ENCODE measurements at regions not wholly inside any gene's neighbourhood (a gene's known extent, or its start where the extent isn't known, plus 50 kb on each side); places are given as distances from the start of the nearest gene placed in this dataset.

DNA sequence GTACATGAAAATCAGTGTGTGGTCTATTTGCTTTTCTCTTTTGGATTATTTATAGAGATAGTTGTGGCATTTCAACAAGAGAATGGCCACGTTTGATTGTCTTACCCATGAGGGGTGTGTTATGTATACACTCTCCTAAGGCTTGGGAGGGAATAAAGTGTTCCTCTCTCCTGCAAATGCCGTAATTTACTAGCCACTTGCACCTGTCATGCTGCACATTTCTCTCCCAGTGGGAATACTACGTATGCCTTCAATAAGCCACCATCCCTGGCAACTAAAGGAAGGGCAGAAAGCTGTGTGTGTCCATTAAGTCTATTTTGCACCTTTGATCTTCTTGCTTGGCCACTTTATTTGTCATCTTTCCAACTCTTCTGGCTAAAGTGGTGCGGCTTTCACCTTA, 541.2 kb downstream of the QKI start:
- ATAC-seq (no peak), DNase-seq (no peak)
- no peak overlapping the region for H3K27ac ChIP-seq (ENCODE audit: low read length)
- no peaks in the 10 kb centered on the region for H3K27me3 ChIP-seq (ENCODE audit: control insufficient read depth, insufficient read depth)
- no peaks in the 10 kb centered on the region for H3K4me1 ChIP-seq (ENCODE audit: control insufficient read depth, insufficient read depth, low read length)
- intact Hi-C loops (cut with DNase I) = loop anchor here (5.0 to 10.0 kb wide), 5 partner anchors 211 to 771 kb away; no protein-coding TSS in a partner anchor
- WGBS = 87% methylated on average over 4 of the region's 4 CpGs
- H3K4me3 ChIP-seq (ENCODE audit: low read length) = no peak overlapping the region
- H3K9me3 ChIP-seq (ENCODE audit: control insufficient read depth, low read length) = no peaks in the 10 kb centered on the region

DNA sequence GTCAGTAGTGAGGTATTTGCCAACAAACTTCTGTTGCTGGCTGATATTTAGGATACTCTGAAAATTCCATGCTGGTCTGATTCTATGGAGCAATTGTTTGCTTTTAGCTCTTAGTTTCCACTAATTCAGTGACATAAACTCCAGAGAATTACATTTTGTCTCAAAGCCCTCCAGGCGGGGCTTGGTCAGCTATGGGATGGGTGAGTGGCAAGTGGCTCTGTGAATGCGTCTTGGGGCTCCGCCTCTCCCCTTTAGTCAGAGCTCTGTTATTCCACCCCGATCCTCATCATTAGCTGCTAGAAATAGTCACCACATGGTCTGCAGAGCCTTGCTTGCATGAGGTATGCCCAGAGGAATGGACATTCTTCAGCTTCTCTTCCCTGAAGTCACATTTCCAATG, 540.6 kb downstream of the QKI start:
- 85% methylated on average over 4 of the region's 4 CpGs for WGBS
- intact Hi-C loops (cut with DNase I) = loop anchor here (5.0 to 10.0 kb wide), 5 partner anchors 210 to 770 kb away; no protein-coding TSS in a partner anchor
- Histone ChIP-seq H3K4me1 (ENCODE audit: control insufficient read depth, insufficient read depth, low read length) (no peaks in the 10 kb centered on the region), H3K27me3 (ENCODE audit: control insufficient read depth, insufficient read depth) (no peaks in the 10 kb centered on the region), H3K4me3 (ENCODE audit: low read length) (no peak overlapping the region), H3K27ac (ENCODE audit: low read length) (no peak overlapping the region), H3K9me3 (ENCODE audit: control insufficient read depth, low read length) (no peaks in the 10 kb centered on the region)
- ATAC-seq (no peak), DNase-seq (no peak)

DNA sequence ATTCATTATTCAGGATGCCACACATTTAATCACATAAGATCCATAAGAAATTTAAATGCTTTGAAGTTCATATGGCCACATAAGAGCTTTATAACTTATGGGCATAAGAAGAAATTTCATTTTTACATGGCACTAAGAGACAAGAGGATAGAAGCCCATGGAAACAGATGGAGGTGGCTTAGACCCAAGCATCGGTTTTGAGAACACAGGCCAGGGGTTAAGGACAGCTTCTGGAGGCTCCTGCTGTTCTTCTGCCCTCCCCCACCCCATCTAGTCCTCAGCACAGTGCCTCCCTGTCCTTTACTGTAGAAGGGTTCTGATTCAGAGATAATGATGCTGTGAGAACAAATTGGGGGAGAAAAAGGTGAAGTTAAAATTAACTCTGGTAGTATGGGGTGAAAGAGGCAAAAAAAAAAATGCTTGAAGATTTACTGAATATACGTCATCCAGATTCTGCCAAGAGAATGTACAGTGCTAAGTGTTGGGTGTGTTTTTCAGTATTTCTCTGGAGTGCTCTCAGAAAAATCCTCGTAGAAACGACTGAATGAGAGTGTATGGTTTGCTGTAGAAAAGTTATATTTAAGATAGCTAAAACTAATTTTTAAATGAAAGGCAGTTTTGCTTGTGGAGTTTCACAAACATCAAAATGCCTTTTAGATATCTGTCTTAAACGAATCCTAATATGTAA, 539.7 kb downstream of the QKI start:
- ATAC-seq (no peak), DNase-seq (no peak)
- Histone ChIP-seq H3K9me3 (ENCODE audit: control insufficient read depth, low read length) (no peaks in the 10 kb centered on the region), H3K27me3 (ENCODE audit: control insufficient read depth, insufficient read depth) (no peaks in the 10 kb centered on the region), H3K4me3 (ENCODE audit: low read length) (no peak overlapping the region), H3K27ac (ENCODE audit: low read length) (no peak overlapping the region), H3K4me1 (ENCODE audit: control insufficient read depth, insufficient read depth, low read length) (no peaks in the 10 kb centered on the region)
- intact Hi-C loops (cut with DNase I) = loop anchor here (10.0 kb wide), 3 partner anchors 209 to 769 kb away; no protein-coding TSS in a partner anchor
- 79% methylated on average over 5 of the region's 5 CpGs for WGBS

DNA sequence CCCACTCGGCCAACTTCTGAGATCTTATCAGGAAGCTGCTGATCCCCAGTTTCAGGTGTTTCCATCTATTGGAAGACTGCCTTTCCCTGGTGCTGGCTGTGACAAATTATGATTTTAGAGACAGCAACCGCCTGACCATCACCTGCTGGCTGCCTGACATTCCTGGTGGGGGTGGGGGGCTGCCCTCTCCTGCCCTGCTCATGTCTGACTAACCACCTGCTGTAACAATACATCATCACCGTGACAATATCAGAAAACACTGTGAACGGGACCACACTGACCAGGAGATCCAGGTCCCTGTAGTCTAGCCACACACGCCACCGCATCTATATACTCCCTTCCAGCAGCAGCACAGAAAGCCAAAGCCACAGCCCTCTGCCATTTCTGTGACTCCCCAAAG, 537.5 kb downstream of the QKI start:
- no peak for ATAC-seq

DNA sequence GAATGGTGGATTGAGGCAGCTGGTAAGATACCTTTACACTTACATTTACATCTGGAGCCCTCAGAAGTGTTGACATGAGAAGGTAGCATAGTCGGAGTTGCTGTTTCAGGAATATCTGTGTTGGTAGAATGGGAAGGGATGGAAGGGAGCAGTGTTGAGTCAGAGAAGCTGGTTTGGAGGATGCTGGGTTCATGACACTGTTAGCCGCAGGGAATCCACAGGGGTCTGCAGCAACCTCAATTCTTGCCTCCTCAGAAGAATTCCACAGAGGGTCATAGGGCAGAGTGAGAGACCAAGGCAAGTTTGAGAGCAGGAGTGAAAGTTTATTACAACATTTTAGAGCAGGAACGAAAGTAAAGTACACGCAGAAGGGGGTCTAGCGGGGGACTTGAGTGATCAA, 536.8 kb downstream of the QKI start:
- Histone ChIP-seq H3K4me1 (ENCODE audit: control insufficient read depth, insufficient read depth, low read length) (no peaks in the 10 kb centered on the region), H3K27ac (ENCODE audit: low read length) (no peak overlapping the region), H3K4me3 (ENCODE audit: low read length) (no peak overlapping the region), H3K27me3 (ENCODE audit: control insufficient read depth, insufficient read depth) (no peaks in the 10 kb centered on the region), H3K9me3 (ENCODE audit: control insufficient read depth, low read length) (no peaks in the 10 kb centered on the region)
- DNase-seq = no peak
- 96% methylated on average over 5 of the region's 5 CpGs for WGBS
- ATAC-seq = no peak
- intact Hi-C loops (cut with DNase I) = loop anchor here (10.0 kb wide), 3 partner anchors 207 to 767 kb away; no protein-coding TSS in a partner anchor

More for the DNA sequence above, 537.5 kb downstream of the QKI start:
- intact Hi-C loops (cut with DNase I) = loop anchor here (10.0 kb wide), 3 partner anchors 207 to 767 kb away; no protein-coding TSS in a partner anchor
- Histone ChIP-seq H3K4me1 (ENCODE audit: control insufficient read depth, insufficient read depth, low read length) (no peaks in the 10 kb centered on the region), H3K9me3 (ENCODE audit: control insufficient read depth, low read length) (no peaks in the 10 kb centered on the region), H3K4me3 (ENCODE audit: low read length) (no peak overlapping the region), H3K27me3 (ENCODE audit: control insufficient read depth, insufficient read depth) (no peaks in the 10 kb centered on the region), H3K27ac (ENCODE audit: low read length) (no peak overlapping the region)
- 82% methylated on average over 6 of the region's 6 CpGs for WGBS
- DNase-seq = peak in 1 of 3 donors; percentile 53

DNA sequence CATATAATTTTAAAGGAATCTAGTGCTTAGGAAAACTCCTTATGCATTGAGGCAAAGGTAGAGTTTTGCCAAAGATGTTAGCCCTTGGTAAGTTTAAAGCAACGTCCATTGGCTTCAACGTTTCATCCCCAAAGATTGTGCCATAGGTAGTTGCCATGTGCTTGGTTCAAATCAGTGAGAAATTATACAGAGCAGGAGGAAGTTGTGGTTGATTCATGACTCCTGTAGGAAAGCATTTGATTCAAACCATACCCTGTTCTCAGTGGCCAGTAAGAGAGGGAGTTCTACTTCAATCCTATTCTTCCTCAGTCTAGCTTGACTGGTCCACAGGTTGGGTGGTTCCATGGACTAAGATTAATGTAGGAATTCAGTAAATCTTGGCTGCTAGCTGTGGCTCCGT, 535.6 kb downstream of the QKI start:
- Histone ChIP-seq H3K4me3 (ENCODE audit: low read length) (no peak overlapping the region), H3K4me1 (ENCODE audit: control insufficient read depth, insufficient read depth, low read length) (no peaks in the 10 kb centered on the region), H3K27ac (ENCODE audit: low read length) (no peak overlapping the region), H3K27me3 (ENCODE audit: control insufficient read depth, insufficient read depth) (no peaks in the 10 kb centered on the region), H3K9me3 (ENCODE audit: control insufficient read depth, low read length) (no peaks in the 10 kb centered on the region)
- no peak for ATAC-seq
- 82% methylated on average over 3 of the region's 3 CpGs for WGBS
- DNase-seq = no peak
- intact Hi-C loops (cut with DNase I) = loop anchor here (10.0 kb wide), 3 partner anchors 205 to 765 kb away; no protein-coding TSS in a partner anchor

DNA sequence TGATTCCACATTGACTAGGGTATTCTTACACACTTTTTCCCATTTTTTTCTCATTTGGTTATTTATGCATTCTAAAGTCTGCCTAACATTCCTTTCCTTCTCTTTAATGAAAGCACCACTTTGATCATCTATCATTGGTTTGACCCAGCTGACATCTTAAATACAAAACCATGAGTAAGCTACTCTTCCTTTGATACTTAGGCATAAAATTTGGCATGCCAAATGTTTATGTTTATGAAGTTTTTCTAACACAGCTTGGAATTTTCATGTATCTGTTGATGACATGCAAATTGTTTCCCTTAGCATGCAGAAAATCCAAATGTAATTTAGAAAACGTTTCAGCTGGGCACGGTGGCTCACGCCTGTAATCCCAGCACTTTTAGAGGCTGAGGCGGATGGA, 534.9 kb downstream of the QKI start:
- ATAC-seq = no peak
- no peak overlapping the region for H3K27ac ChIP-seq (ENCODE audit: low read length)
- no peak overlapping the region for H3K4me3 ChIP-seq (ENCODE audit: low read length)
- intact Hi-C loops (cut with DNase I) = loop anchor here in 1 of 4 donors (10.0 kb wide), 1 partner anchor 775 kb away; no protein-coding TSS in a partner anchor
- DNase-seq = no peak
- H3K27me3 ChIP-seq (ENCODE audit: control insufficient read depth, insufficient read depth) = no peaks in the 10 kb centered on the region
- no peaks in the 10 kb centered on the region for H3K9me3 ChIP-seq (ENCODE audit: control insufficient read depth, low read length)
- H3K4me1 ChIP-seq (ENCODE audit: control insufficient read depth, insufficient read depth, low read length) = no peaks in the 10 kb centered on the region
- 86% methylated on average over 4 of the region's 4 CpGs for WGBS

DNA sequence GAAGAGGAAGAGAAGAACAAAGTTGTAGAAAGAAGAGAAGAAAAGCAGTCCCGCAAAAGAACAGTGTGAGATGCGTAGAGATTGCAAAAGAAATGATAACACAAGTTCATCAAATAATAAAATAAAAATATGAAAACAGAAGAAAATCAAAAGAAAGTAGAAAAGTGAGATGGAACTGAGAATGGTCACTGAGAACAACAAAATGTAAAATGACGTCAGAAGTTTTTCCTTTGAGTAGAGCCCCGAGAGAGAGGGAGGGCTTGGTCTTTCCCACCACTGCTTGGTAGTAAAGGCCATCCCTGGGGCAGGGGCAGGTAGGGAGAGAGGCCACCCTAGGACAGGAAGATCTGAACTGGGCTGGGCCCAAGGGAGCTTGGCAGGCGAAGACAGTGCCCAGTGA, 533.7 kb downstream of the QKI start:
- 83% methylated on average over 5 of the region's 5 CpGs for WGBS
- Histone ChIP-seq H3K4me3 (ENCODE audit: low read length) (no peak overlapping the region), H3K4me1 (ENCODE audit: control insufficient read depth, insufficient read depth, low read length) (peaks cover 6% of the 10 kb centered on the region), H3K9me3 (ENCODE audit: control insufficient read depth, low read length) (no peaks in the 10 kb centered on the region), H3K27me3 (ENCODE audit: control insufficient read depth, insufficient read depth) (no peaks in the 10 kb centered on the region), H3K27ac (ENCODE audit: low read length) (no peak overlapping the region)
- DNase-seq = no peak
- no peak for ATAC-seq
- intact Hi-C loops (cut with DNase I) = loop anchor here in 1 of 4 donors (10.0 kb wide), 1 partner anchor 773 kb away; no protein-coding TSS in a partner anchor

DNA sequence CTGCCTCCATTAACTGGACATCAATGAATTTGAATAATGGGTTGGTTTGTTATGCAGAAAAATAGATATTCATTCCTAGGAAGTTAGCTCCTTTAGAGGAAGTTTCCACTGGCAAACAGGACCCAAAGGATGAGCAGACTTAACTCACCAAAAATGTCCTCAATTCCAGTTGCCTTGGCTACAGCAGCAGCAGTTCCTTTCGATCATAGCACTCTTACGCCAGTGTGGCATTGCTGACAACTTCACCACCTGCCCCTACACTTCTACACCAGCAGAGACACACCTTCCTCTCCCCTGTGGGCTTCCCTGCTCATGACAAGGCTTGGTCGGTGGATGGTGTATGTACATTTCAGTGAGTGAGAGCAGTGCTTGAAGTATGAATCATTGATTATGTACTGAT, 532.8 kb downstream of the QKI start:
- intact Hi-C loops (cut with DNase I) = loop anchor here in 1 of 4 donors (10.0 kb wide), 1 partner anchor 772 kb away; no protein-coding TSS in a partner anchor
- no peak for DNase-seq
- Histone ChIP-seq H3K9me3 (ENCODE audit: control insufficient read depth, low read length) (no peaks in the 10 kb centered on the region), H3K27ac (ENCODE audit: low read length) (no peak overlapping the region), H3K4me1 (ENCODE audit: control insufficient read depth, insufficient read depth, low read length) (peaks cover 6% of the 10 kb centered on the region), H3K27me3 (ENCODE audit: control insufficient read depth, insufficient read depth) (no peaks in the 10 kb centered on the region), H3K4me3 (ENCODE audit: low read length) (no peak overlapping the region)
- no peak for ATAC-seq
- WGBS = 93% methylated on average over 3 of the region's 3 CpGs

DNA sequence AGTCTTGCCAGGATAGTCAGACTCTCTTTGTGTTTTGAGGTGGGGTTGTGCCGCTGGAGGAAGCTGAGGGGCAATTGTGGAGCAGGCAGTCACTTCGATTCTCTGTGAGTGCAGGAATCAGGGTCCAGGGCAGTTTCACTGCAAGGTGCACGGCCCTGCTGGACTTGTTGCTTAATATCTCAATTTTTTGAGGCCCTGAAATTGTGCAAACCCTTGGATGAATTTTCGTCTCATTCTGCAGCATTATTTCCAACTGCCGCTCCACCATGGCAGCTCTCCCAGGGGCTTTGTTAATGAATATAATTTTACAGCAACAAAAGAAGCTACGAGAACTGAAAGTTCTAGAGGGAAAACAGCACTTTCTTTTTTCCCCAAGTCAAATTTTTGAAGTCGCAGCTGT, 531.9 kb downstream of the QKI start:
- 69% methylated on average over 7 of the region's 7 CpGs for WGBS
- Histone ChIP-seq H3K4me1 (ENCODE audit: control insufficient read depth, insufficient read depth, low read length) (peaks cover 7% of the 10 kb centered on the region), H3K27ac (ENCODE audit: low read length) (no peak overlapping the region), H3K27me3 (ENCODE audit: control insufficient read depth, insufficient read depth) (no peaks in the 10 kb centered on the region), H3K4me3 (ENCODE audit: low read length) (no peak overlapping the region), H3K9me3 (ENCODE audit: control insufficient read depth, low read length) (no peaks in the 10 kb centered on the region)
- ATAC-seq (no peak), DNase-seq (peak in 1 of 3 donors; percentile 77)
- intact Hi-C loops (cut with DNase I) = loop anchor here in 1 of 4 donors (10.0 kb wide), 1 partner anchor 772 kb away; no protein-coding TSS in a partner anchor

DNA sequence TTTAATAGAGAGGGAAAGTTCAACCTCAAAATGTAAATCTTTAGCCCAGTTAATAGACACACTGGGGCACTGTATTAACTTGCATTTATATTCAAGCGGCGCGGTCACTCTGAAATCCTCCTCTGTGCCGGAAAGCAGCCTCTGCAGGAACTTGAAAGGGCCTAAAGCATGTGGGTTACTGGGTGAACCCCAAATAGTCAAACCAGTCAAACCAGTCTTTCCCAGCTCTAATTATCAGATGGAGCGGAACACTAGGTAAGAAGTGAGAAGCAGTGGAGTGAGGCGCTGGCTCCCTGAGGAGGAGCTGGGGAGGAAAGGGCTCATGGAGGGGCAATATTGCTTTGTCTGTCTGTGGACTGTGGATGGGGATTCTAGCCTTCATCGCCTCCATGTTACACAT, 531.3 kb downstream of the QKI start:
- no peaks in the 10 kb centered on the region for H3K9me3 ChIP-seq (ENCODE audit: control insufficient read depth, low read length)
- H3K27ac ChIP-seq (ENCODE audit: low read length) = no peak overlapping the region
- H3K27me3 ChIP-seq (ENCODE audit: control insufficient read depth, insufficient read depth) = no peaks in the 10 kb centered on the region
- H3K4me3 ChIP-seq (ENCODE audit: low read length) = no peak overlapping the region
- 97% methylated on average over 7 of the region's 7 CpGs for WGBS
- DNase-seq (no peak), ATAC-seq (no peak)
- intact Hi-C loops (cut with DNase I) = loop anchor here in 1 of 4 donors (10.0 kb wide), 1 partner anchor 771 kb away; no protein-coding TSS in a partner anchor
- peaks cover 7% of the 10 kb centered on the region for H3K4me1 ChIP-seq (ENCODE audit: control insufficient read depth, insufficient read depth, low read length)

All from right cardiac atrium (tissue), 5 donors.